ENCODE measurements at regions not wholly inside any gene's neighbourhood (a gene's known extent, or its start where the extent isn't known, plus 50 kb on each side); places are given as distances from the start of the nearest gene placed in this dataset.

GRCh38 chr1:220389634-220390033 lies 117.4 kb upstream of the RAB3GAP2 start:
- H3K4me3 ChIP-seq (ENCODE audit: low read depth, low read length): no peak overlapping the region
- TF ChIP-seq, protein P1, sequence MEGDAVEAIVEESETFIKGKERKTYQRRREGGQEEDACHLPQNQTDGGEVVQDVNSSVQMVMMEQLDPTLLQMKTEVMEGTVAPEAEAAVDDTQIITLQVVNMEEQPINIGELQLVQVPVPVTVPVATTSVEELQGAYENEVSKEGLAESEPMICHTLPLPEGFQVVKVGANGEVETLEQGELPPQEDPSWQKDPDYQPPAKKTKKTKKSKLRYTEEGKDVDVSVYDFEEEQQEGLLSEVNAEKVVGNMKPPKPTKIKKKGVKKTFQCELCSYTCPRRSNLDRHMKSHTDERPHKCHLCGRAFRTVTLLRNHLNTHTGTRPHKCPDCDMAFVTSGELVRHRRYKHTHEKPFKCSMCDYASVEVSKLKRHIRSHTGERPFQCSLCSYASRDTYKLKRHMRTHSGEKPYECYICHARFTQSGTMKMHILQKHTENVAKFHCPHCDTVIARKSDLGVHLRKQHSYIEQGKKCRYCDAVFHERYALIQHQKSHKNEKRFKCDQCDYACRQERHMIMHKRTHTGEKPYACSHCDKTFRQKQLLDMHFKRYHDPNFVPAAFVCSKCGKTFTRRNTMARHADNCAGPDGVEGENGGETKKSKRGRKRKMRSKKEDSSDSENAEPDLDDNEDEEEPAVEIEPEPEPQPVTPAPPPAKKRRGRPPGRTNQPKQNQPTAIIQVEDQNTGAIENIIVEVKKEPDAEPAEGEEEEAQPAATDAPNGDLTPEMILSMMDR (IDR thresholded peaks at IDR 0.05; ENCODE audit: insufficient read depth, low read length): no peak
- DNase-seq (ENCODE audit: low read depth): no peak

DNA sequence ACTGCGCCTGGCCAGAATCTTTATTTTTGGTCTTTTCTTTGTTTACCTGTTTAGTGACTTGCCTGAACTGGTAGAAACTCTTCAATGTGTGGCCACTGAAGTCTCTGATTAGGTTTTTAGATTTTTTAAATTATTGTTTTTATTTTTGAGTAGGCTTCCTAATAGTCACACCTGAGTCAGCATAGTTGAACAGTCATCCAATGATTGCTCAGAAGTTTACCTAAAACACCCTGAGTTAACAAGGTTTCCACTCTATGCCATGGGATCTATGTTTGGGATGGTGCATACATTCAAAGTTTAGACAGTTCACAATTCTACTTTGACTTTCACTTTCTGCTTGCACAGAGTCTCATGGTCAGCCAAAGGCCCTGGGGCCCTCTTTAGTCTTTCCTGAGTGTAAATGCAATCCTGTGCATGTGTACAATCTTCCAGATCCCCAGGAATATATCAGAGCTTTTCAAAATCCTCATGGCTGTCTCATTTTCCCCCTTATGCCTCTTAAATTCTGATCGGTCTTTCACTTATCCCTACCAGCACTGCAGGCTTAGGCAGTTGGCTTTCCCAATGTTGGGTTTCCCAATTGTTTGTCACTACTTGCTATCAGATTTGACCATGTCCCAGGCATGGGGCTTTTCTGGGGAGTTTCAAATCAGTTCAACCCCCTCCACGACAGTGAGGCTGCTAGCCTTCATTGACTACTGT lies 114.4 kb upstream of the RAB3GAP2 start:
- no peak for DNase-seq (ENCODE audit: low read depth)
- no peak overlapping the region for H3K4me3 ChIP-seq (ENCODE audit: low read depth, low read length)
- TF ChIP-seq, protein P1 (IDR thresholded peaks at IDR 0.05; ENCODE audit: insufficient read depth, low read length): no peak

- TF ChIP-seq, protein P1 (IDR thresholded peaks at IDR 0.05; ENCODE audit: insufficient read depth, low read length): no peak
- no peak for DNase-seq (ENCODE audit: low read depth)
- no peak overlapping the region for H3K4me3 ChIP-seq (ENCODE audit: low read depth, low read length)
Observed at GRCh38 chr1:220385158-220385557, 112.9 kb upstream of the RAB3GAP2 start.

GRCh38 chr1:220382994-220383393 lies 110.7 kb upstream of the RAB3GAP2 start:
- TF ChIP-seq, protein P1 (IDR thresholded peaks at IDR 0.05; ENCODE audit: insufficient read depth, low read length): no peak
- no peak for DNase-seq (ENCODE audit: low read depth)
- no peak overlapping the region for H3K4me3 ChIP-seq (ENCODE audit: low read depth, low read length)

- DNase-seq (ENCODE audit: low read depth): no peak
- TF ChIP-seq, protein P1 (IDR thresholded peaks at IDR 0.05; ENCODE audit: insufficient read depth, low read length): no peak
Observed at GRCh38 chr1:220380885-220381284, 108.6 kb upstream of the RAB3GAP2 start.

DNA sequence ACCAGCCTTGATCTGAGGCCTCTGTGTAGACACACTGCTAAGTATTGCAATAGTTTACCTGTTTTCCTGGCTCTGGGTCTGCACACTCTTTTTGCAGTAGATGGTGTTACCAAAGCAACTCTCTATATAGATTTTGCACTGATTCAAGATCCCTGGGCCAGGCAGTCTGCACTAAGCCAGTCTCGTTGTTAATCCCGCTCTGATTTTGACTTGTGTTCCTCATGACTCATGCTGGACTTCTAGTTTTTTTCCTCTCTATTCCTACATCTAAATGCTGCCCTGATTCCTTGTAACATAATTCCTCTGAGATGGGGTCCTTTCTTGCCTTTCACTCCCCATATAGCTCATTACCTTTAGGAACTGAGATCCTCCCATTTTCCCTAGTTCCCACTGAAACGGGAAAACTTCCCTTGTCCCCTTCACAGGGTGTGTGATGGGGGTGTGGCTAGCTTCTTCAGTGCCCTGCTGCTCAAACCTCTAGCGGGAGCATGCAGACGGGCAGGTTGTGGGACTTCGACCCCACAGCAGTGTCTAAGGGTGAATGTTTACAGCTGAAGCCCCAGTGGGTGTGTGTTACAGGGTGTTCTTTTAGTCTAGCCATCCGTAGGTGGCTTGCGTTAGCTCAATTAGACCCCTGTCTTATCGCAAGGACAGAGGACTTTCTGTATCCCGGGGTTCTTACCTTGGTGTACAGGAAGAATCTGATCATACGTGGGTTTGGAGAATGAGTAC lies 106.5 kb upstream of the RAB3GAP2 start:
- TF ChIP-seq, protein P1 (IDR thresholded peaks at IDR 0.05; ENCODE audit: insufficient read depth, low read length): no peak
- no peak overlapping the region for H3K4me3 ChIP-seq (ENCODE audit: low read depth, low read length)
- DNase-seq (ENCODE audit: low read depth): no peak

More at GRCh38 chr1:220380885-220381284, 108.6 kb upstream of the RAB3GAP2 start:
- H3K4me3 ChIP-seq (ENCODE audit: low read depth, low read length): no peak overlapping the region
